Stimulated activated CD4-positive, alpha-beta T cell treated with anti-CD3 and anti-CD28 coated beads, Interleukin-2, amount 100 ng/mL, for 48 hours (primary cell): ENCODE measurements at regions not wholly inside any gene's neighbourhood (a gene's known extent, or its start where the extent isn't known, plus 50 kb on each side); places are given as distances from the start of the nearest gene placed in this dataset.
"Not testable (repeated sequence)": the region's sequence is repeated elsewhere in the genome, so short reads cannot be mapped to it uniquely, and the experiment has no call there.

ENCODE experiments used
- DNase-seq, 2 donors: peaks; one replicate each; pipeline ENCODE4 v3.0.0-alpha.2; 2020

- DNase-seq, result no peak
Measured at GRCh38 chr9:135278586-135278985, 191.1 kb downstream of the OLFM1 start.

GRCh38 chr9:135279385-135279784, 191.9 kb downstream of the OLFM1 start:
- no peak for DNase-seq

GRCh38 chr9:135279834-135280393, 192.4 kb downstream of the OLFM1 start:
- DNase-seq, result no peak

GRCh38 chr9:135280666-135281065, 193.2 kb downstream of the OLFM1 start:
- no peak for DNase-seq

- no peak for DNase-seq
Measured at GRCh38 chr9:135281151-135281550, 193.7 kb downstream of the OLFM1 start.

GRCh38 chr9:135281791-135282737, 194.6 kb downstream of the OLFM1 start:
- DNase-seq, result no peak

- DNase-seq, result no peak
Measured at GRCh38 chr9:135282808-135283207, 195.3 kb downstream of the OLFM1 start.

GRCh38 chr9:135283671-135284070, 195.9 kb upstream of the PPP1R26 start:
- DNase-seq, result no peak

- DNase-seq, result no peak
Measured at GRCh38 chr9:135284386-135285134, 195.0 kb upstream of the PPP1R26 start.

GRCh38 chr9:135286187-135286925, 193.2 kb upstream of the PPP1R26 start:
- not testable (repeated sequence) for DNase-seq

GRCh38 chr9:135286961-135287360, 192.6 kb upstream of the PPP1R26 start:
- no peak for DNase-seq

- DNase-seq, result no peak
Measured at GRCh38 chr9:135287627-135288026, 192.0 kb upstream of the PPP1R26 start.

GRCh38 chr9:135288054-135288453, 191.5 kb upstream of the PPP1R26 start:
- no peak for DNase-seq

- no peak for DNase-seq
Measured at GRCh38 chr9:135289081-135289491, 190.5 kb upstream of the PPP1R26 start.

GRCh38 chr9:135290086-135290485, 189.5 kb upstream of the PPP1R26 start:
- no peak for DNase-seq

- DNase-seq, result no peak
Measured at GRCh38 chr9:135290566-135290965, 189.0 kb upstream of the PPP1R26 start.

- DNase-seq, result no peak
Measured at GRCh38 chr9:135291165-135291564, 188.4 kb upstream of the PPP1R26 start.

GRCh38 chr9:135294836-135295235, 184.7 kb upstream of the PPP1R26 start:
- no peak for DNase-seq

GRCh38 chr9:135295551-135296300, 183.9 kb upstream of the PPP1R26 start:
- no peak for DNase-seq

GRCh38 chr9:135296735-135297455, 182.7 kb upstream of the PPP1R26 start:
- no peak for DNase-seq

GRCh38 chr9:135297456-135298075, 182.0 kb upstream of the PPP1R26 start:
- DNase-seq, result no peak
